ENCODE measurements at regions not wholly inside any gene's neighbourhood (a gene's known extent, or its start where the extent isn't known, plus 50 kb on each side); places are given as distances from the start of the nearest gene placed in this dataset.

GRCh38 chr2:193973781-193974180, 1683.2 kb upstream of the SLC39A10 start:
- no peak overlapping the region for H3K27ac ChIP-seq
- no peak for ATAC-seq
- DNase-seq, result no peak
- no peaks in the 10 kb centered on the region for H3K4me1 ChIP-seq
- no peaks in the 10 kb centered on the region for H3K9me3 ChIP-seq
- intact Hi-C loops (cut with DNase I; ENCODE audit: low total_unique reads) (no loop called here), in situ Hi-C loops (cut with MboI; ENCODE audit: low sequenced_read_pairs in 4 of 4) (no loop called here)
- no peaks in the 10 kb centered on the region for H3K27me3 ChIP-seq
- TF ChIP-seq CTCF (IDR thresholded peaks at IDR 0.05 in 4 of 5, conservative IDR thresholded peaks at IDR 0.05 in 1 of 5) (no peak), POLR2A (IDR thresholded peaks at IDR 0.05) (no peak)
- no peak overlapping the region for H3K4me3 ChIP-seq
- H3K36me3 ChIP-seq, result no peaks in the 10 kb centered on the region

GRCh38 chr2:193966590-193966989, 1690.4 kb upstream of the SLC39A10 start:
- intact Hi-C loops (cut with DNase I; ENCODE audit: low total_unique reads), result no loop called here
- no peak overlapping the region for H3K27ac ChIP-seq
- no peaks in the 10 kb centered on the region for H3K9me3 ChIP-seq
- H3K4me3 ChIP-seq, result no peak overlapping the region
- H3K36me3 ChIP-seq, result no peaks in the 10 kb centered on the region
- in situ Hi-C loops (cut with MboI; ENCODE audit: low sequenced_read_pairs in 4 of 4), result no loop called here
- no peaks in the 10 kb centered on the region for H3K4me1 ChIP-seq
- TF ChIP-seq CTCF (IDR thresholded peaks at IDR 0.05 in 4 of 5, conservative IDR thresholded peaks at IDR 0.05 in 1 of 5), result no peak
- no peak for TF ChIP-seq POLR2A (IDR thresholded peaks at IDR 0.05)
- DNase-seq (no peak), ATAC-seq (no peak)
- H3K27me3 ChIP-seq, result no peaks in the 10 kb centered on the region

GRCh38 chr2:193965263-193965662, 1691.8 kb upstream of the SLC39A10 start:
- ATAC-seq, result no peak
- DNase-seq, result no peak
- no peak for TF ChIP-seq POLR2A (IDR thresholded peaks at IDR 0.05)
- TF ChIP-seq CTCF (IDR thresholded peaks at IDR 0.05 in 4 of 5, conservative IDR thresholded peaks at IDR 0.05 in 1 of 5), result no peak

GRCh38 chr2:193963472-193964119, 1693.4 kb upstream of the SLC39A10 start:
- Histone ChIP-seq H3K4me3 (no peak overlapping the region), H3K4me1 (no peaks in the 10 kb centered on the region), H3K27ac (no peak overlapping the region), H3K9me3 (no peaks in the 10 kb centered on the region), H3K27me3 (no peaks in the 10 kb centered on the region), H3K36me3 (no peaks in the 10 kb centered on the region)
- in situ Hi-C loops (cut with MboI; ENCODE audit: low sequenced_read_pairs in 4 of 4), result no loop called here
- ATAC-seq (no peak), DNase-seq (no peak)
- intact Hi-C loops (cut with DNase I; ENCODE audit: low total_unique reads), result no loop called here
- no peak for TF ChIP-seq CTCF (IDR thresholded peaks at IDR 0.05 in 4 of 5, conservative IDR thresholded peaks at IDR 0.05 in 1 of 5)
- no peak for TF ChIP-seq POLR2A (IDR thresholded peaks at IDR 0.05)

More at GRCh38 chr2:193965263-193965662, 1691.8 kb upstream of the SLC39A10 start:
- in situ Hi-C loops (cut with MboI; ENCODE audit: low sequenced_read_pairs in 4 of 4) (no loop called here), intact Hi-C loops (cut with DNase I; ENCODE audit: low total_unique reads) (no loop called here)
- no peak overlapping the region for H3K27ac ChIP-seq
- no peaks in the 10 kb centered on the region for H3K27me3 ChIP-seq
- H3K4me1 ChIP-seq, result no peaks in the 10 kb centered on the region
- H3K9me3 ChIP-seq, result no peaks in the 10 kb centered on the region
- no peaks in the 10 kb centered on the region for H3K36me3 ChIP-seq
- no peak overlapping the region for H3K4me3 ChIP-seq

GRCh38 chr2:193946806-193947205, 1710.2 kb upstream of the SLC39A10 start:
- intact Hi-C loops (cut with DNase I; ENCODE audit: low total_unique reads) (no loop called here), in situ Hi-C loops (cut with MboI; ENCODE audit: low sequenced_read_pairs in 4 of 4) (no loop called here)
- Histone ChIP-seq H3K27me3 (no peaks in the 10 kb centered on the region), H3K27ac (no peak overlapping the region), H3K36me3 (no peaks in the 10 kb centered on the region), H3K4me3 (no peak overlapping the region), H3K9me3 (no peaks in the 10 kb centered on the region), H3K4me1 (no peaks in the 10 kb centered on the region)
- no peak for ATAC-seq
- DNase-seq, result no peak
- no peak for TF ChIP-seq POLR2A (IDR thresholded peaks at IDR 0.05)
- no peak for TF ChIP-seq CTCF (IDR thresholded peaks at IDR 0.05 in 4 of 5, conservative IDR thresholded peaks at IDR 0.05 in 1 of 5)
